ENCODE measurements at regions not wholly inside any gene's neighbourhood (a gene's known extent, or its start where the extent isn't known, plus 50 kb on each side); places are given as distances from the start of the nearest gene placed in this dataset.

DNA sequence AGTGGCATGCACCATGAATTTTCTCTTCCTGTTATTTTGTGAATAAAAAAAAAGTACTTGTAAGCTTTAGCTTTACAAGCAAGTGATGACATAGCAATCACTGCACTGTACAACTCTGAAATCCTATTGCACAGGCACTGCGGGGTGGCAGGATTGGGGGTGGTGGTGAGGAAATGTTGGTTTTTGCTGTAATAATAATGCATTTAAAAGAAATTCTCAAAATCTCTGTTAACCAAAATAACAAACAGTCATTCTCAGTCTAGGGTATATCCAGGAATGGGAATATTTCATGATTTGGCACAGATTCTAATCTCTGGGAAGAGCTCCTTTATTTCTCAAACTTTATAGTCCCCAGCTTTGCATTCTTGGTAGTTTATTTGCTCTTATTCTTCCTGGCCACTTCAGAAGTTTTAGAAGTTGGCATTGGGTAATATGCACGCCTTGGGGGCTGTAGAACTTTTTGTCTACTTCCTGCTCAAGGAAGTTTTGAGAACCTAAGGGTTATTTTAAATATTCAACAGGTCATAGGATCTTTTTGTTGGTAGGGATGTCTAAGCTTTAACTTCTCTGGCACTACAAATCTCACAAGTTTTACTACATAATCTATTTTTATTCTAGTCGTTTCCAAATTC lies 353.0 kb upstream of the KLF12 start:
- ATAC-seq (no peak), DNase-seq (ENCODE audit: low spot score) (no peak)
- TF ChIP-seq, protein P1, sequence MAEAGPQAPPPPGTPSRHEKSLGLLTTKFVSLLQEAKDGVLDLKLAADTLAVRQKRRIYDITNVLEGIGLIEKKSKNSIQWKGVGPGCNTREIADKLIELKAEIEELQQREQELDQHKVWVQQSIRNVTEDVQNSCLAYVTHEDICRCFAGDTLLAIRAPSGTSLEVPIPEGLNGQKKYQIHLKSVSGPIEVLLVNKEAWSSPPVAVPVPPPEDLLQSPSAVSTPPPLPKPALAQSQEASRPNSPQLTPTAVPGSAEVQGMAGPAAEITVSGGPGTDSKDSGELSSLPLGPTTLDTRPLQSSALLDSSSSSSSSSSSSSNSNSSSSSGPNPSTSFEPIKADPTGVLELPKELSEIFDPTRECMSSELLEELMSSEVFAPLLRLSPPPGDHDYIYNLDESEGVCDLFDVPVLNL (CRISPR knock-in tag; IDR thresholded peaks at IDR 0.05; ENCODE audit: borderline replicate concordance, low read depth) = no peak
- TF ChIP-seq ETV6 (CRISPR knock-in tag; IDR thresholded peaks at IDR 0.05) (no peak), CREM (CRISPR knock-in tag; IDR thresholded peaks at IDR 0.05) (no peak), EMX1 (CRISPR knock-in tag; IDR thresholded peaks at IDR 0.05) (no peak), ZNF396 (CRISPR knock-in tag; IDR thresholded peaks at IDR 0.05; ENCODE audit: borderline replicate concordance) (no peak), HMGA2 (CRISPR knock-in tag; IDR thresholded peaks at IDR 0.05) (no peak), FOXK1 (CRISPR knock-in tag; IDR thresholded peaks at IDR 0.05) (no peak)
- TF ChIP-seq, protein P2, sequence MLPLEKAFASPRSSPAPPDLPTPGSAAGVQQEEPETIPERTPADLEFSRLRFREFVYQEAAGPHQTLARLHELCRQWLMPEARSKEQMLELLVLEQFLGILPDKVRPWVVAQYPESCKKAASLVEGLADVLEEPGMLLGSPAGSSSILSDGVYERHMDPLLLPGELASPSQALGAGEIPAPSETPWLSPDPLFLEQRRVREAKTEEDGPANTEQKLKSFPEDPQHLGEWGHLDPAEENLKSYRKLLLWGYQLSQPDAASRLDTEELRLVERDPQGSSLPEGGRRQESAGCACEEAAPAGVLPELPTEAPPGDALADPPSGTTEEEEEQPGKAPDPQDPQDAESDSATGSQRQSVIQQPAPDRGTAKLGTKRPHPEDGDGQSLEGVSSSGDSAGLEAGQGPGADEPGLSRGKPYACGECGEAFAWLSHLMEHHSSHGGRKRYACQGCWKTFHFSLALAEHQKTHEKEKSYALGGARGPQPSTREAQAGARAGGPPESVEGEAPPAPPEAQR (CRISPR knock-in tag; IDR thresholded peaks at IDR 0.05) = no peak
- TF ChIP-seq, protein P3, sequence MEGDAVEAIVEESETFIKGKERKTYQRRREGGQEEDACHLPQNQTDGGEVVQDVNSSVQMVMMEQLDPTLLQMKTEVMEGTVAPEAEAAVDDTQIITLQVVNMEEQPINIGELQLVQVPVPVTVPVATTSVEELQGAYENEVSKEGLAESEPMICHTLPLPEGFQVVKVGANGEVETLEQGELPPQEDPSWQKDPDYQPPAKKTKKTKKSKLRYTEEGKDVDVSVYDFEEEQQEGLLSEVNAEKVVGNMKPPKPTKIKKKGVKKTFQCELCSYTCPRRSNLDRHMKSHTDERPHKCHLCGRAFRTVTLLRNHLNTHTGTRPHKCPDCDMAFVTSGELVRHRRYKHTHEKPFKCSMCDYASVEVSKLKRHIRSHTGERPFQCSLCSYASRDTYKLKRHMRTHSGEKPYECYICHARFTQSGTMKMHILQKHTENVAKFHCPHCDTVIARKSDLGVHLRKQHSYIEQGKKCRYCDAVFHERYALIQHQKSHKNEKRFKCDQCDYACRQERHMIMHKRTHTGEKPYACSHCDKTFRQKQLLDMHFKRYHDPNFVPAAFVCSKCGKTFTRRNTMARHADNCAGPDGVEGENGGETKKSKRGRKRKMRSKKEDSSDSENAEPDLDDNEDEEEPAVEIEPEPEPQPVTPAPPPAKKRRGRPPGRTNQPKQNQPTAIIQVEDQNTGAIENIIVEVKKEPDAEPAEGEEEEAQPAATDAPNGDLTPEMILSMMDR (IDR thresholded peaks at IDR 0.05) = no peak
- TF ChIP-seq, protein P4, sequence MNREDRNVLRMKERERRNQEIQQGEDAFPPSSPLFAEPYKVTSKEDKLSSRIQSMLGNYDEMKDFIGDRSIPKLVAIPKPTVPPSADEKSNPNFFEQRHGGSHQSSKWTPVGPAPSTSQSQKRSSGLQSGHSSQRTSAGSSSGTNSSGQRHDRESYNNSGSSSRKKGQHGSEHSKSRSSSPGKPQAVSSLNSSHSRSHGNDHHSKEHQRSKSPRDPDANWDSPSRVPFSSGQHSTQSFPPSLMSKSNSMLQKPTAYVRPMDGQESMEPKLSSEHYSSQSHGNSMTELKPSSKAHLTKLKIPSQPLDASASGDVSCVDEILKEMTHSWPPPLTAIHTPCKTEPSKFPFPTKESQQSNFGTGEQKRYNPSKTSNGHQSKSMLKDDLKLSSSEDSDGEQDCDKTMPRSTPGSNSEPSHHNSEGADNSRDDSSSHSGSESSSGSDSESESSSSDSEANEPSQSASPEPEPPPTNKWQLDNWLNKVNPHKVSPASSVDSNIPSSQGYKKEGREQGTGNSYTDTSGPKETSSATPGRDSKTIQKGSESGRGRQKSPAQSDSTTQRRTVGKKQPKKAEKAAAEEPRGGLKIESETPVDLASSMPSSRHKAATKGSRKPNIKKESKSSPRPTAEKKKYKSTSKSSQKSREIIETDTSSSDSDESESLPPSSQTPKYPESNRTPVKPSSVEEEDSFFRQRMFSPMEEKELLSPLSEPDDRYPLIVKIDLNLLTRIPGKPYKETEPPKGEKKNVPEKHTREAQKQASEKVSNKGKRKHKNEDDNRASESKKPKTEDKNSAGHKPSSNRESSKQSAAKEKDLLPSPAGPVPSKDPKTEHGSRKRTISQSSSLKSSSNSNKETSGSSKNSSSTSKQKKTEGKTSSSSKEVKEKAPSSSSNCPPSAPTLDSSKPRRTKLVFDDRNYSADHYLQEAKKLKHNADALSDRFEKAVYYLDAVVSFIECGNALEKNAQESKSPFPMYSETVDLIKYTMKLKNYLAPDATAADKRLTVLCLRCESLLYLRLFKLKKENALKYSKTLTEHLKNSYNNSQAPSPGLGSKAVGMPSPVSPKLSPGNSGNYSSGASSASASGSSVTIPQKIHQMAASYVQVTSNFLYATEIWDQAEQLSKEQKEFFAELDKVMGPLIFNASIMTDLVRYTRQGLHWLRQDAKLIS (CRISPR knock-in tag; IDR thresholded peaks at IDR 0.05; ENCODE audit: borderline replicate concordance) = no peak
- TF ChIP-seq, protein P5, sequence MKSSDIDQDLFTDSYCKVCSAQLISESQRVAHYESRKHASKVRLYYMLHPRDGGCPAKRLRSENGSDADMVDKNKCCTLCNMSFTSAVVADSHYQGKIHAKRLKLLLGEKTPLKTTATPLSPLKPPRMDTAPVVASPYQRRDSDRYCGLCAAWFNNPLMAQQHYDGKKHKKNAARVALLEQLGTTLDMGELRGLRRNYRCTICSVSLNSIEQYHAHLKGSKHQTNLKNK (CRISPR knock-in tag; IDR thresholded peaks at IDR 0.05) = no peak
- TF ChIP-seq, protein P6, sequence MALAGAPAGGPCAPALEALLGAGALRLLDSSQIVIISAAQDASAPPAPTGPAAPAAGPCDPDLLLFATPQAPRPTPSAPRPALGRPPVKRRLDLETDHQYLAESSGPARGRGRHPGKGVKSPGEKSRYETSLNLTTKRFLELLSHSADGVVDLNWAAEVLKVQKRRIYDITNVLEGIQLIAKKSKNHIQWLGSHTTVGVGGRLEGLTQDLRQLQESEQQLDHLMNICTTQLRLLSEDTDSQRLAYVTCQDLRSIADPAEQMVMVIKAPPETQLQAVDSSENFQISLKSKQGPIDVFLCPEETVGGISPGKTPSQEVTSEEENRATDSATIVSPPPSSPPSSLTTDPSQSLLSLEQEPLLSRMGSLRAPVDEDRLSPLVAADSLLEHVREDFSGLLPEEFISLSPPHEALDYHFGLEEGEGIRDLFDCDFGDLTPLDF (CRISPR knock-in tag; IDR thresholded peaks at IDR 0.05) = no peak
- TF ChIP-seq, protein P7, sequence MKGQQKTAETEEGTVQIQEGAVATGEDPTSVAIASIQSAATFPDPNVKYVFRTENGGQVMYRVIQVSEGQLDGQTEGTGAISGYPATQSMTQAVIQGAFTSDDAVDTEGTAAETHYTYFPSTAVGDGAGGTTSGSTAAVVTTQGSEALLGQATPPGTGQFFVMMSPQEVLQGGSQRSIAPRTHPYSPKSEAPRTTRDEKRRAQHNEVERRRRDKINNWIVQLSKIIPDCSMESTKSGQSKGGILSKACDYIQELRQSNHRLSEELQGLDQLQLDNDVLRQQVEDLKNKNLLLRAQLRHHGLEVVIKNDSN (CRISPR knock-in tag; IDR thresholded peaks at IDR 0.05) = no peak
- TF ChIP-seq, protein P8, sequence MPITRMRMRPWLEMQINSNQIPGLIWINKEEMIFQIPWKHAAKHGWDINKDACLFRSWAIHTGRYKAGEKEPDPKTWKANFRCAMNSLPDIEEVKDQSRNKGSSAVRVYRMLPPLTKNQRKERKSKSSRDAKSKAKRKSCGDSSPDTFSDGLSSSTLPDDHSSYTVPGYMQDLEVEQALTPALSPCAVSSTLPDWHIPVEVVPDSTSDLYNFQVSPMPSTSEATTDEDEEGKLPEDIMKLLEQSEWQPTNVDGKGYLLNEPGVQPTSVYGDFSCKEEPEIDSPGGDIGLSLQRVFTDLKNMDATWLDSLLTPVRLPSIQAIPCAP (CRISPR knock-in tag; IDR thresholded peaks at IDR 0.05) = no peak
- Mint-ChIP-seq H3K27ac (no peak overlapping the region), H3K4me3 (no peak overlapping the region), H3K9me3 (peaks cover 8% of the 10 kb centered on the region; the same call in 1 of the 2 replicates), H3K36me3 (no peaks in the 10 kb centered on the region), H3K27me3 (ENCODE audit: low read depth) (no peaks in the 10 kb centered on the region), H3K4me1 (no peaks in the 10 kb centered on the region)
- ChIA-PET CTCF (no interaction called here), POLR2A (no interaction called here)

All from WTC11 (cell line).